ENCODE measurements at regions not wholly inside any gene's neighbourhood (a gene's known extent, or its start where the extent isn't known, plus 50 kb on each side); places are given as distances from the start of the nearest gene placed in this dataset.

- TF ChIP-seq CTCF (IDR thresholded peaks at IDR 0.05; ENCODE audit: low read depth): no peak
Observed at GRCh38 chr20:54290636-54291035, 82.7 kb downstream of the PFDN4 start.

- TF ChIP-seq CTCF (IDR thresholded peaks at IDR 0.05; ENCODE audit: low read depth): no peak
Observed at GRCh38 chr20:54291339-54292010, 83.6 kb downstream of the PFDN4 start.

GRCh38 chr20:54292185-54292584, 84.3 kb downstream of the PFDN4 start:
- TF ChIP-seq CTCF (IDR thresholded peaks at IDR 0.05; ENCODE audit: low read depth): no peak

DNA sequence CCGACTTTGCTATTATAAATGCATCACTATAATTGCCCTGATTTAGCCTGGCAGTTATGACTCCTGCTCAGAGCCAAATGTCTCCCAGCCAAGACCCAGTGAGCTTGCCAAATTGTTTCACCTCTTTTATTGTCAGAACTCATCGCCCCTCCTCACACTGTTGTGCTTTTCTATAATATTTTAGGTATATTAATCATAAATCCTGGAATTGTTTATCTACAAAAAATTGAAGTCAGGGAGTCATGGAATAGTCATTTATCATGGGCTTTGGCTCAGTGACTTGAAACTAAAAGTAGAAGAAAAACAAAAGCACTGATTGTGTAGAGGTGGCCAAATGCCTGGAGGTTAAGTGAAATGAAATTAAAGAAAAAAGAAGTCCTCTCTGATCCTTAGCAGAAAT, 85.6 kb downstream of the PFDN4 start:
- no peak for TF ChIP-seq CTCF (IDR thresholded peaks at IDR 0.05; ENCODE audit: low read depth)

GRCh38 chr20:54294094-54294493, 86.2 kb downstream of the PFDN4 start:
- no peak for TF ChIP-seq CTCF (IDR thresholded peaks at IDR 0.05; ENCODE audit: low read depth)

GRCh38 chr20:54295686-54296085, 87.8 kb downstream of the PFDN4 start:
- no peak for TF ChIP-seq CTCF (IDR thresholded peaks at IDR 0.05; ENCODE audit: low read depth)

DNA sequence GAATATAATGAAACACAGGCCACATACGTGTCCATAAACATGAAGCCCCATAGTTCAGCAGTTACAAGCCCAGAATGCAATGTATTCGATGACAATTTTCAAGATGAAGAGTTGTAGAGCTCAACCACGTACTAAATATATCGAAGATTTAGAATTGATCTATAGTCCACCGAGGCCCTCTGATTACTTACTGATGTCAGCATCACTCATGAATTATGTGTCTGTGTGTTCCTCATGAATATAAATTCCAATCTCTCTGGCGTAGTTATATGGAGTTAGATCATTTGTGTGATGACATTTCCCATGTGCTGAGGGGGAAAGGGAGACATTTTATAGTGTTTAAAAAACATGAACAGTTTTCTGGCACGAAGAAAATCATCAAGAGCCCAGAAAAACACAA, 97.5 kb downstream of the PFDN4 start:
- TF ChIP-seq CTCF (IDR thresholded peaks at IDR 0.05; ENCODE audit: low read depth): no peak
